SK-N-SH treated with all-trans-retinoic acid at 6 μM for 48 hours (cell line): ENCODE measurements at regions not wholly inside any gene's neighbourhood (a gene's known extent, or its start where the extent isn't known, plus 50 kb on each side); places are given as distances from the start of the nearest gene placed in this dataset.

ENCODE experiments used
- ATAC-seq: fragments of 200-7000 bp; cut with Tn5 transposase; 3 replicates; pipeline ENCODE4 v1.9.1; 2020; ENCODE audit warnings: mild to moderate bottlenecking, moderate library complexity
- BACH2 ChIP-seq: fragments of 250-450 bp; sonication (Bioruptor Pico); IDR thresholded peaks from 2 replicates; pipeline ENCODE4 v1.9.0; 2021; ENCODE audit warnings: mild to moderate bottlenecking, borderline replicate concordance
- CREB5 ChIP-seq: fragments of 250-450 bp; sonication (Bioruptor Pico); IDR thresholded peaks from 2 replicates; pipeline ENCODE4 v1.5.1; 2020; ENCODE audit warnings: low read depth, mild to moderate bottlenecking, moderate library complexity
- ESRRG ChIP-seq: fragments of 250-450 bp; sonication (Bioruptor Pico); IDR thresholded peaks from 2 replicates; pipeline ENCODE4 v1.6.1; 2021; ENCODE audit warnings: mild to moderate bottlenecking
- GLIS3 ChIP-seq: fragments of 250-450 bp; sonication (Bioruptor Pico); IDR thresholded peaks from 2 replicates; pipeline ENCODE4 v1.5.0; 2020; ENCODE audit warnings: mild to moderate bottlenecking, moderate library complexity
- ISL1 ChIP-seq: fragments of 250-450 bp; sonication (Bioruptor Pico); IDR thresholded peaks from 2 replicates; pipeline ENCODE4 v2.1.2; 2022; ENCODE audit warnings: mild to moderate bottlenecking, moderate library complexity
- OSR1 ChIP-seq: fragments of 250-450 bp; sonication (Bioruptor Pico); IDR thresholded peaks from 2 replicates; pipeline ENCODE4 v1.8.0; 2022; ENCODE audit warnings: moderate library complexity, mild to moderate bottlenecking, inconsistent platforms
- PPARA ChIP-seq: fragments of 250-450 bp; sonication (Bioruptor Pico); IDR thresholded peaks from 2 replicates; pipeline ENCODE4 v1.5.0; 2020; ENCODE audit warnings: mild to moderate bottlenecking, borderline replicate concordance
- RARB ChIP-seq: fragments of 250-450 bp; sonication (Bioruptor Pico); IDR thresholded peaks from 2 replicates; pipeline ENCODE4 v1.8.0; 2021; ENCODE audit warnings: mild to moderate bottlenecking, moderate library complexity
- SNAI2 ChIP-seq: fragments of 250-450 bp; sonication (Bioruptor Pico); IDR thresholded peaks from 2 replicates; pipeline ENCODE4 v1.5.0; 2020; ENCODE audit warnings: mild to moderate bottlenecking, moderate library complexity
- TCF4 ChIP-seq: fragments of 250-450 bp; sonication (Bioruptor Pico); IDR thresholded peaks from 2 replicates; pipeline ENCODE4 v1.8.0; 2021; ENCODE audit warnings: mild to moderate bottlenecking, moderate library complexity, borderline replicate concordance
- TOX ChIP-seq: fragments of 250-450 bp; sonication (Bioruptor Pico); IDR thresholded peaks from 2 replicates; pipeline ENCODE4 v1.8.0; 2021; ENCODE audit warnings: mild to moderate bottlenecking, moderate library complexity, borderline replicate concordance
- ZC3H10 ChIP-seq: fragments of 250-450 bp; sonication (Bioruptor Pico); IDR thresholded peaks from 2 replicates; pipeline ENCODE4 v1.5.1; 2021; ENCODE audit warnings: mild to moderate bottlenecking, moderate library complexity
- ZFP3 ChIP-seq: fragments of 250-450 bp; sonication (Bioruptor Pico); IDR thresholded peaks from 2 replicates; pipeline ENCODE4 v1.5.0; 2020; ENCODE audit warnings: mild to moderate bottlenecking, moderate library complexity
- ZFP30 ChIP-seq: fragments of 450-650 bp; formaldehyde crosslinking; IDR thresholded peaks from 2 replicates; pipeline ENCODE4 v1.5.0; 2022; ENCODE audit warnings: mild to moderate bottlenecking, moderate library complexity
- ZNF70 ChIP-seq: fragments of 450-650 bp; formaldehyde crosslinking; IDR thresholded peaks from 2 replicates; pipeline ENCODE4 v1.5.0; 2020; ENCODE audit warnings: mild to moderate bottlenecking, moderate library complexity
- ZNF8 ChIP-seq: fragments of 450-650 bp; formaldehyde crosslinking; IDR thresholded peaks from 2 replicates; pipeline ENCODE4 v1.5.0; 2020; ENCODE audit warnings: mild to moderate bottlenecking, moderate library complexity
- TF ChIP-seq, protein P1 (sequence below): fragments of 250-450 bp; sonication (Bioruptor Pico); IDR thresholded peaks from 2 replicates; pipeline ENCODE4 v1.8.0; 2020; ENCODE audit warnings: mild to moderate bottlenecking, moderate library complexity, borderline replicate concordance
- TF ChIP-seq, protein P2 (sequence below): fragments of 250-450 bp; sonication (Bioruptor Pico); IDR thresholded peaks from 2 replicates; pipeline ENCODE4 v1.8.0; 2021; ENCODE audit warnings: low read depth, mild to moderate bottlenecking, moderate library complexity, borderline replicate concordance
- TF ChIP-seq, protein P3 (sequence below): fragments of 250-450 bp; sonication (Bioruptor Pico); IDR thresholded peaks from 2 replicates; pipeline ENCODE4 v1.5.1; 2021; ENCODE audit warnings: mild to moderate bottlenecking, moderate library complexity
- TF ChIP-seq, protein P4 (sequence below): fragments of 250-450 bp; sonication (Bioruptor Pico); IDR thresholded peaks from 2 replicates; pipeline ENCODE4 v1.5.0; 2020; ENCODE audit warnings: mild to moderate bottlenecking, moderate library complexity

GRCh38 chr6:148037496-148037895 lies 305.1 kb upstream of the SASH1 start:
- no peak for ATAC-seq
- TF ChIP-seq ISL1 (CRISPR knock-in tag) (no peak), ZFP30 (CRISPR knock-in tag) (no peak), BACH2 (no peak), ZNF70 (CRISPR knock-in tag) (no peak), SNAI2 (CRISPR knock-in tag) (no peak)
- TF ChIP-seq, protein P1, sequence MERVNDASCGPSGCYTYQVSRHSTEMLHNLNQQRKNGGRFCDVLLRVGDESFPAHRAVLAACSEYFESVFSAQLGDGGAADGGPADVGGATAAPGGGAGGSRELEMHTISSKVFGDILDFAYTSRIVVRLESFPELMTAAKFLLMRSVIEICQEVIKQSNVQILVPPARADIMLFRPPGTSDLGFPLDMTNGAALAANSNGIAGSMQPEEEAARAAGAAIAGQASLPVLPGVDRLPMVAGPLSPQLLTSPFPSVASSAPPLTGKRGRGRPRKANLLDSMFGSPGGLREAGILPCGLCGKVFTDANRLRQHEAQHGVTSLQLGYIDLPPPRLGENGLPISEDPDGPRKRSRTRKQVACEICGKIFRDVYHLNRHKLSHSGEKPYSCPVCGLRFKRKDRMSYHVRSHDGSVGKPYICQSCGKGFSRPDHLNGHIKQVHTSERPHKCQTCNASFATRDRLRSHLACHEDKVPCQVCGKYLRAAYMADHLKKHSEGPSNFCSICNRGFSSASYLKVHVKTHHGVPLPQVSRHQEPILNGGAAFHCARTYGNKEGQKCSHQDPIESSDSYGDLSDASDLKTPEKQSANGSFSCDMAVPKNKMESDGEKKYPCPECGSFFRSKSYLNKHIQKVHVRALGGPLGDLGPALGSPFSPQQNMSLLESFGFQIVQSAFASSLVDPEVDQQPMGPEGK (CRISPR knock-in tag), result no peak

DNA sequence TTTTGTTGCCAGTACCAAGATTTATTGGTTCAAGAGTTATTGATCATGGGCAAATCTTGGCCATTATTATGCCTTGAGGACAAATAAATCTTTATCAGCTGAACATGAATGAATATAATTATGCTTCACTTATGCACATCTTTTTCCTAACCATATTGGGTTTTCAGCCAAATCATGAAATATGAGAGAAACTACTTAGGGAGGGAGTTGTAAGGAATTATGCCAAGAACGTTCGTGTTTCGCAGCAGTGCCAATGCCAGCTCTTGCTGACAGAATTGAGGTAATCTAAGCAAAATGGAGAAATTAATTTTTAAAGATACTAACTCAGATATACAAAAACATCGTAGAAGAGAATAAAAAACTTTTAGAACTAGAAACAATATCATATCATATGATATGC lies 301.1 kb upstream of the SASH1 start:
- TF ChIP-seq BACH2, result no peak
- TF ChIP-seq, protein P2, sequence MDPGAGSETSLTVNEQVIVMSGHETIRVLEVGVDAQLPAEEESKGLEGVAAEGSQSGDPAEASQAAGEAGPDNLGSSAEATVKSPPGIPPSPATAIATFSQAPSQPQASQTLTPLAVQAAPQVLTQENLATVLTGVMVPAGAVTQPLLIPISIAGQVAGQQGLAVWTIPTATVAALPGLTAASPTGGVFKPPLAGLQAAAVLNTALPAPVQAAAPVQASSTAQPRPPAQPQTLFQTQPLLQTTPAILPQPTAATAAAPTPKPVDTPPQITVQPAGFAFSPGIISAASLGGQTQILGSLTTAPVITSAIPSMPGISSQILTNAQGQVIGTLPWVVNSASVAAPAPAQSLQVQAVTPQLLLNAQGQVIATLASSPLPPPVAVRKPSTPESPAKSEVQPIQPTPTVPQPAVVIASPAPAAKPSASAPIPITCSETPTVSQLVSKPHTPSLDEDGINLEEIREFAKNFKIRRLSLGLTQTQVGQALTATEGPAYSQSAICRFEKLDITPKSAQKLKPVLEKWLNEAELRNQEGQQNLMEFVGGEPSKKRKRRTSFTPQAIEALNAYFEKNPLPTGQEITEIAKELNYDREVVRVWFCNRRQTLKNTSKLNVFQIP (CRISPR knock-in tag), result no peak
- ATAC-seq, result no peak

DNA sequence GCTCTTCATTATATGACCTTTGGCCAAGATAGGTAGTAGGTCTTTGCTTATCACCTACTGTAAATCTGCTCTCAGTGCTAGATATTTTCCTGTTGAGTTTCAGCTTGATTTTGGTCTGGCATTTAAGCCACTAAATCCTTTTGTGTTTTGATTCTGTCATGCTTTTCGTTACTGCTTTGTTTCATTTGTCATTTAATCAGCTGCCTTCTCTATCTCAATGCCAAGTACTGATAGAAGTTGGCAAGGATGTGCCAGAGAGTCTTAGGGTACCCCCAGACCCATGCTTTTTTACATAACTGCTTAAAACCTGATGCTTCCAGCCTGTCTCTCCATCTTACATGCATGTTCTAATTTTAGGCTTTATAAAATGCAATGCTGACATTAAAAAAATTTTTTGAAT lies 300.1 kb upstream of the SASH1 start:
- ATAC-seq, result no peak
- no peak for TF ChIP-seq GLIS3 (CRISPR knock-in tag)
- no peak for TF ChIP-seq ESRRG (CRISPR knock-in tag)
- TF ChIP-seq TOX, result no peak
- TF ChIP-seq, protein P2 (CRISPR knock-in tag), result no peak
- TF ChIP-seq, protein P3, sequence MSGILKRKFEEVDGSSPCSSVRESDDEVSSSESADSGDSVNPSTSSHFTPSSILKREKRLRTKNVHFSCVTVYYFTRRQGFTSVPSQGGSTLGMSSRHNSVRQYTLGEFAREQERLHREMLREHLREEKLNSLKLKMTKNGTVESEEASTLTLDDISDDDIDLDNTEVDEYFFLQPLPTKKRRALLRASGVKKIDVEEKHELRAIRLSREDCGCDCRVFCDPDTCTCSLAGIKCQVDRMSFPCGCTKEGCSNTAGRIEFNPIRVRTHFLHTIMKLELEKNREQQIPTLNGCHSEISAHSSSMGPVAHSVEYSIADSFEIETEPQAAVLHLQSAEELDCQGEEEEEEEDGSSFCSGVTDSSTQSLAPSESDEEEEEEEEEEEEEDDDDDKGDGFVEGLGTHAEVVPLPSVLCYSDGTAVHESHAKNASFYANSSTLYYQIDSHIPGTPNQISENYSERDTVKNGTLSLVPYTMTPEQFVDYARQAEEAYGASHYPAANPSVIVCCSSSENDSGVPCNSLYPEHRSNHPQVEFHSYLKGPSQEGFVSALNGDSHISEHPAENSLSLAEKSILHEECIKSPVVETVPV, result no peak
- no peak for TF ChIP-seq RARB (CRISPR knock-in tag)
- no peak for TF ChIP-seq ZFP30 (CRISPR knock-in tag)
- TF ChIP-seq ZNF8 (CRISPR knock-in tag), result no peak
- TF ChIP-seq SNAI2 (CRISPR knock-in tag), result no peak
- TF ChIP-seq OSR1 (CRISPR knock-in tag), result no peak
- no peak for TF ChIP-seq TCF4 (CRISPR knock-in tag)
- no peak for TF ChIP-seq PPARA
- no peak for TF ChIP-seq ZC3H10
- no peak for TF ChIP-seq BACH2
- no peak for TF ChIP-seq ISL1 (CRISPR knock-in tag)
- TF ChIP-seq ZNF70 (CRISPR knock-in tag), result no peak
- TF ChIP-seq, protein P1 (CRISPR knock-in tag), result no peak
- TF ChIP-seq CREB5 (CRISPR knock-in tag), result no peak
- no peak for TF ChIP-seq ZFP3 (CRISPR knock-in tag)

DNA sequence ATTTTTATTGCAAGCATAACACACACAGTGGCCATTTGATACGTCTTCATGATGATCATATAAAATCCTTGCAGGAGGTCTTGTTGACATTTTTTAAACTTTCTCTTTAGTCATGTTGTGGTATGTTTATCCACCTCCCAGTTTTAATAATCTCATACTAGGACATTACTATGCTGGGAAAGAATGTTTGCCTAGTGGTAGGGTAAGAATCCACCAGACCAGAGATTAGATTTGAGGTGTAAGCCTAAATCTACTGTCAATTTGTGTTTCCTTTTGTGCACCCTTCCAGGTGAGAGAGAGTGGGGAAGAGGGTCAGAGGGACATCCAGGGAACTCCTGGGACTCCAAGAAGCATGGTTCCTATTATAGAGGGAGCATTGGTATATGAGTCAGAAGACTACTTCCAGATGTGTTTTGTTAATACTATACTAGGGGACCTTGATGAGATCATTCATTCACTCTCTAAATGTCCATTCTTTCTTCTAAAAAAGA lies 298.3 kb upstream of the SASH1 start:
- ATAC-seq, result no peak
- TF ChIP-seq, protein P1 (CRISPR knock-in tag), result no peak
- TF ChIP-seq, protein P4, sequence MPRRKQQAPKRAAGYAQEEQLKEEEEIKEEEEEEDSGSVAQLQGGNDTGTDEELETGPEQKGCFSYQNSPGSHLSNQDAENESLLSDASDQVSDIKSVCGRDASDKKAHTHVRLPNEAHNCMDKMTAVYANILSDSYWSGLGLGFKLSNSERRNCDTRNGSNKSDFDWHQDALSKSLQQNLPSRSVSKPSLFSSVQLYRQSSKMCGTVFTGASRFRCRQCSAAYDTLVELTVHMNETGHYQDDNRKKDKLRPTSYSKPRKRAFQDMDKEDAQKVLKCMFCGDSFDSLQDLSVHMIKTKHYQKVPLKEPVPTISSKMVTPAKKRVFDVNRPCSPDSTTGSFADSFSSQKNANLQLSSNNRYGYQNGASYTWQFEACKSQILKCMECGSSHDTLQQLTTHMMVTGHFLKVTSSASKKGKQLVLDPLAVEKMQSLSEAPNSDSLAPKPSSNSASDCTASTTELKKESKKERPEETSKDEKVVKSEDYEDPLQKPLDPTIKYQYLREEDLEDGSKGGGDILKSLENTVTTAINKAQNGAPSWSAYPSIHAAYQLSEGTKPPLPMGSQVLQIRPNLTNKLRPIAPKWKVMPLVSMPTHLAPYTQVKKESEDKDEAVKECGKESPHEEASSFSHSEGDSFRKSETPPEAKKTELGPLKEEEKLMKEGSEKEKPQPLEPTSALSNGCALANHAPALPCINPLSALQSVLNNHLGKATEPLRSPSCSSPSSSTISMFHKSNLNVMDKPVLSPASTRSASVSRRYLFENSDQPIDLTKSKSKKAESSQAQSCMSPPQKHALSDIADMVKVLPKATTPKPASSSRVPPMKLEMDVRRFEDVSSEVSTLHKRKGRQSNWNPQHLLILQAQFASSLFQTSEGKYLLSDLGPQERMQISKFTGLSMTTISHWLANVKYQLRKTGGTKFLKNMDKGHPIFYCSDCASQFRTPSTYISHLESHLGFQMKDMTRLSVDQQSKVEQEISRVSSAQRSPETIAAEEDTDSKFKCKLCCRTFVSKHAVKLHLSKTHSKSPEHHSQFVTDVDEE, result no peak
- TF ChIP-seq ZNF8 (CRISPR knock-in tag) (no peak), CREB5 (CRISPR knock-in tag) (no peak), TCF4 (CRISPR knock-in tag) (no peak), ZNF70 (CRISPR knock-in tag) (no peak), SNAI2 (CRISPR knock-in tag) (no peak)
